CD4-positive, alpha-beta T cell (primary cell): ENCODE measurements at regions not wholly inside any gene's neighbourhood (a gene's known extent, or its start where the extent isn't known, plus 50 kb on each side); places are given as distances from the start of the nearest gene placed in this dataset.
"Not testable (repeated sequence)": the region's sequence is repeated elsewhere in the genome, so short reads cannot be mapped to it uniquely, and the experiment has no call there.

Experiments used
- ATAC-seq: fragments of 200-7000 bp; cut with Tn5 transposase; one replicate; pipeline ENCODE4 v1.10.0; 2022; ENCODE audit warnings: mild to moderate bottlenecking; ENCODE audit not compliant: poor library complexity
- CTCF ChIA-PET: fragments of 350-600 bp; sonication (Branson Sonifier 250); formaldehyde crosslinking; loops from one replicate; lab custom pipeline; 2021; ENCODE audit warnings: antibody characterized with exemption, inconsistent platforms; lab: Charles Lee
- POLR2A ChIA-PET: fragments of 350-600 bp; sonication (Branson Sonifier 250); formaldehyde crosslinking; loops from one replicate; lab custom pipeline; 2021; ENCODE audit warnings: antibody characterized with exemption, inconsistent platforms; lab: Charles Lee
- DNase-seq, 14 experiments: peaks; one replicate each; pipeline ENCODE4 v3.0.0-alpha.2; 2013 to 2020; ENCODE audit warnings: mixed read lengths in 2 of 14
- H3K27ac ChIP-seq, 2 donors: one replicate each; pipeline versions ENCODE4 v1.5.1 to v1.7.0; 2013; ENCODE audit warnings: low read length in 2 of 2, low read depth in 1 of 2, mild to moderate bottlenecking in 1 of 2
- H3K27me3 ChIP-seq, 2 experiments: 1 replicate in 1 of 2; 2 replicates in 1 of 2; pipeline versions ENCODE4 v1.6.1 to v1.7.0; 2013; ENCODE audit warnings: low read length in 2 of 2, control low read depth in 1 of 2, mild to moderate bottlenecking in 1 of 2, moderate library complexity in 1 of 2; ENCODE audit not compliant: insufficient read depth in 2 of 2, control insufficient read depth in 1 of 2
- H3K36me3 ChIP-seq: one replicate; pipeline ENCODE4 v1.6.1; 2013; ENCODE audit warnings: low read length, control low read depth; ENCODE audit not compliant: insufficient read depth
- H3K4me1 ChIP-seq: one replicate; pipeline ENCODE4 v1.6.1; 2013; ENCODE audit warnings: low read length, control low read depth; ENCODE audit not compliant: insufficient read depth
- H3K4me3 ChIP-seq: one replicate; pipeline ENCODE4 v1.5.1; 2013; ENCODE audit warnings: mild to moderate bottlenecking, low read length, moderate library complexity
- H3K9me3 ChIP-seq, 2 experiments: 1 replicate in 1 of 2; 2 replicates in 1 of 2; pipeline versions ENCODE4 v1.6.1 to v1.7.0; 2013; ENCODE audit warnings: low read length in 2 of 2, mild to moderate bottlenecking in 2 of 2, control low read depth in 1 of 2, moderate library complexity in 1 of 2; ENCODE audit not compliant: control insufficient read depth in 1 of 2, insufficient read depth in 1 of 2
- H3K27ac Mint-ChIP-seq: one replicate; pipeline ENCODE4 v1.8.0; 2020; ENCODE audit warnings: mixed read lengths
- H3K27me3 Mint-ChIP-seq: one replicate; pipeline ENCODE4 v1.8.0; 2021; ENCODE audit warnings: mixed read lengths
- H3K36me3 Mint-ChIP-seq: one replicate; pipeline ENCODE4 v1.8.0; 2021; ENCODE audit warnings: low read depth, mixed read lengths
- H3K4me1 Mint-ChIP-seq: one replicate; pipeline ENCODE4 v1.8.0; 2021; ENCODE audit warnings: low read depth, mixed read lengths
- H3K4me3 Mint-ChIP-seq: one replicate; pipeline ENCODE4 v1.8.0; 2020; ENCODE audit warnings: mild to moderate bottlenecking, mixed read lengths
- H3K9me3 Mint-ChIP-seq: one replicate; pipeline ENCODE4 v1.8.0; 2020; ENCODE audit warnings: mixed read lengths
- CTCF ChIP-seq: fragments of 200-600 bp; IDR thresholded peaks from one replicate; pipeline ENCODE4 v1.8.0; 2022; ENCODE audit warnings: antibody characterized with exemption, mild to moderate bottlenecking
- intact Hi-C, 2 experiments: fragments of 100-400 bp; cut with DNase I in 1 of 2; cut with micrococcal nuclease in 1 of 2; formaldehyde crosslinking; loops; one replicate each; pipeline versions ENCODE4 v1.15.1 to v1.9.0; 2023 to 2025; cut with DNase I, micrococcal nuclease

- H3K9me3 ChIP-seq, H3K36me3 Mint-ChIP-seq, H3K9me3 Mint-ChIP-seq, intact Hi-C loops, H3K4me1 Mint-ChIP-seq, H3K4me1 ChIP-seq, H3K4me3 Mint-ChIP-seq, ATAC-seq, H3K27ac Mint-ChIP-seq, H3K27me3 ChIP-seq, DNase-seq, H3K36me3 ChIP-seq, H3K27ac ChIP-seq, H3K27me3 Mint-ChIP-seq, H3K4me3 ChIP-seq, POLR2A ChIA-PET, CTCF ChIA-PET: not testable (repeated sequence)
Observed at GRCh38 chr7:26424319-26424718, 132.7 kb downstream of the SNX10 start.

GRCh38 chr7:26425655-26426054 is 134.0 kb downstream of the SNX10 start:
- no peak overlapping the region for H3K27ac ChIP-seq
- H3K36me3 ChIP-seq = no peaks in the 10 kb centered on the region
- no peak for DNase-seq
- peaks cover 2 to 4% of the 10 kb centered on the region in 2 experiments for H3K27me3 ChIP-seq
- no peak for TF ChIP-seq CTCF
- Mint-ChIP-seq H3K27ac (no peak overlapping the region), H3K4me3 (no peak overlapping the region), H3K36me3 (no peaks in the 10 kb centered on the region), H3K4me1 (no peaks in the 10 kb centered on the region), H3K9me3 (no peaks in the 10 kb centered on the region), H3K27me3 (no peaks in the 10 kb centered on the region)
- H3K9me3 ChIP-seq = no peaks in the 10 kb centered on the region
- ChIA-PET POLR2A (no interaction called here), CTCF (no interaction called here)
- intact Hi-C loops = no loop called here
- no peak for ATAC-seq
- no peaks in the 10 kb centered on the region for H3K4me1 ChIP-seq
- no peak overlapping the region for H3K4me3 ChIP-seq

GRCh38 chr7:26426096-26426495 is 134.4 kb downstream of the SNX10 start:
- H3K4me3 Mint-ChIP-seq = no peak overlapping the region
- ATAC-seq (no peak), DNase-seq (no peak)
- ChIA-PET CTCF (no interaction called here), POLR2A (no interaction called here)
- no peaks in the 10 kb centered on the region for H3K36me3 Mint-ChIP-seq
- Histone ChIP-seq H3K27me3 (peaks cover 0 to 4% of the 10 kb centered on the region in 2 experiments), H3K4me3 (no peak overlapping the region), H3K9me3 (no peaks in the 10 kb centered on the region), H3K36me3 (no peaks in the 10 kb centered on the region), H3K27ac (no peak overlapping the region), H3K4me1 (no peaks in the 10 kb centered on the region)
- no peak overlapping the region for H3K27ac Mint-ChIP-seq
- no peaks in the 10 kb centered on the region for H3K4me1 Mint-ChIP-seq
- no peaks in the 10 kb centered on the region for H3K9me3 Mint-ChIP-seq
- intact Hi-C loops = no loop called here
- no peak for TF ChIP-seq CTCF
- no peaks in the 10 kb centered on the region for H3K27me3 Mint-ChIP-seq

- DNase-seq = no peak
- no peak for ATAC-seq
- Mint-ChIP-seq H3K27me3 (peaks cover 15% of the 10 kb centered on the region), H3K4me1 (no peaks in the 10 kb centered on the region), H3K4me3 (no peak overlapping the region), H3K9me3 (no peaks in the 10 kb centered on the region), H3K27ac (no peak overlapping the region), H3K36me3 (no peaks in the 10 kb centered on the region)
- CTCF ChIA-PET = no interaction called here
- Histone ChIP-seq H3K27me3 (peaks cover 0 to 4% of the 10 kb centered on the region in 2 experiments), H3K4me3 (no peak overlapping the region), H3K36me3 (no peaks in the 10 kb centered on the region), H3K27ac (no peak overlapping the region), H3K9me3 (no peaks in the 10 kb centered on the region), H3K4me1 (no peaks in the 10 kb centered on the region)
- POLR2A ChIA-PET = no interaction called here
- intact Hi-C loops = no loop called here
- no peak for TF ChIP-seq CTCF
Observed at GRCh38 chr7:26428571-26428970, 136.9 kb downstream of the SNX10 start.
